GM10266 (cell line): ENCODE measurements at regions not wholly inside any gene's neighbourhood (a gene's known extent, or its start where the extent isn't known, plus 50 kb on each side); places are given as distances from the start of the nearest gene placed in this dataset.

Experiments used
- DNase-seq: peaks from one replicate; pipeline ENCODE4 v3.0.0; 2012; ENCODE audit errors: extremely low spot score
- CTCF ChIP-seq: IDR thresholded peaks from 2 replicates; pipeline ENCODE4 v1.5.1; 2012; ENCODE audit warnings: mild to moderate bottlenecking, low read depth; ENCODE audit not compliant: control insufficient read depth, insufficient read depth; ENCODE audit errors: missing control alignments

GRCh38 chr4:175929932-175930331 lies 117.9 kb upstream of the GPM6A start:
- no peak for TF ChIP-seq CTCF
- no peak for DNase-seq

GRCh38 chr4:175930471-175930870 lies 118.4 kb upstream of the GPM6A start:
- no peak for DNase-seq
- no peak for TF ChIP-seq CTCF

- TF ChIP-seq CTCF = no peak
- no peak for DNase-seq
These were observed 120.1 kb upstream of the GPM6A start for GRCh38 chr4:175932116-175932515.

- DNase-seq = no peak
These were observed 122.4 kb upstream of the GPM6A start for GRCh38 chr4:175934506-175934905.

GRCh38 chr4:175935016-175935661 lies 123.1 kb upstream of the GPM6A start:
- no peak for TF ChIP-seq CTCF
- DNase-seq = no peak

More at GRCh38 chr4:175934506-175934905, 122.4 kb upstream of the GPM6A start:
- TF ChIP-seq CTCF = no peak

GRCh38 chr4:175944126-175944910 lies 121.3 kb upstream of the WDR17 start:
- DNase-seq = no peak
- TF ChIP-seq CTCF = no peak

GRCh38 chr4:175946472-175947116 lies 119.0 kb upstream of the WDR17 start:
- no peak for DNase-seq
- no peak for TF ChIP-seq CTCF
